ENCODE measurements at regions not wholly inside any gene's neighbourhood (a gene's known extent, or its start where the extent isn't known, plus 50 kb on each side); places are given as distances from the start of the nearest gene placed in this dataset.

GRCh38 chr4:158420782-158421181 lies 100.9 kb upstream of the RXFP1 start:
- no peaks in the 10 kb centered on the region for H3K27me3 ChIP-seq (ENCODE audit: control insufficient read depth in 2 of 2, insufficient read depth in 2 of 2, low read length in 2 of 2)
- H3K27ac ChIP-seq (ENCODE audit: extremely low read depth, low read depth, low read length) = no peak overlapping the region
- no peaks in the 10 kb centered on the region for H3K9me1 ChIP-seq (ENCODE audit: control insufficient read depth, insufficient read depth, low read length)
- ATAC-seq = no peak
- H3K4me1 ChIP-seq (replicated peaks in 1 of 2; ENCODE audit: control insufficient read depth in 2 of 2, insufficient read depth in 2 of 2, low read length in 2 of 2) = no peaks in the 10 kb centered on the region
- 0% methylated on average over 2 of the region's 2 CpGs for WGBS (ENCODE audit: insufficient coverage, low coverage, missing lambda C conversion rate)
- POLR2A ChIA-PET = no interaction called here
- TF ChIP-seq HES1 (IDR thresholded peaks at IDR 0.05; ENCODE audit: low read depth) (no peak), SREBF2 (CRISPR knock-in tag; IDR thresholded peaks at IDR 0.05) (no peak), ZBTB17 (CRISPR knock-in tag; IDR thresholded peaks at IDR 0.05) (no peak), TRIM24 (IDR thresholded peaks at IDR 0.05) (no peak), SRSF9 (IDR thresholded peaks at IDR 0.05; ENCODE audit: borderline replicate concordance, low read depth, low read length) (no peak), ZNF174 (CRISPR knock-in tag; IDR thresholded peaks at IDR 0.05) (no peak), ATF1 (CRISPR knock-in tag; IDR thresholded peaks at IDR 0.05) (no peak), ATF1 (tag; IDR thresholded peaks at IDR 0.05) (no peak), ZNF740 (CRISPR knock-in tag; IDR thresholded peaks at IDR 0.05) (no peak), ZNF740 (tag; IDR thresholded peaks at IDR 0.05) (no peak), THAP7 (CRISPR knock-in tag; IDR thresholded peaks at IDR 0.05) (no peak), MYC (IDR thresholded peaks at IDR 0.05; ENCODE audit: low read depth, low read length) (no peak), MYC (CRISPR knock-in tag; IDR thresholded peaks at IDR 0.05; ENCODE audit: borderline replicate concordance, low read depth) (no peak), NR4A1 (CRISPR knock-in tag; IDR thresholded peaks at IDR 0.05) (no peak), NR4A1 (tag; IDR thresholded peaks at IDR 0.05) (no peak), IRF2 (CRISPR knock-in tag; IDR thresholded peaks at IDR 0.05) (no peak), RBFOX2 (IDR thresholded peaks at IDR 0.05; ENCODE audit: low read depth, low read length) (no peak)
- in situ Hi-C loops (cut with MboI) = no loop called here
- H3K9ac ChIP-seq (ENCODE audit: insufficient read depth in 1 of 2, low read depth in 2 of 2, low read length in 2 of 2) = no peak overlapping the region
- CTCF ChIA-PET (ENCODE audit: low intra/inter-chr PET ratio) = interaction anchor here (0.6 kb wide), 1 partner anchor 21 kb away, joined by 4 read pairs; no protein-coding TSS in a partner anchor
- no peak for FAIRE-seq
- no peak overlapping the region for H3K4me2 ChIP-seq (ENCODE audit: insufficient read depth, low read length)
- no peak overlapping the region for H2AFZ ChIP-seq (ENCODE audit: low read depth, low read length)
- H4K20me1 ChIP-seq (replicated peaks; ENCODE audit: control insufficient read depth, insufficient read depth, low read length) = no peaks in the 10 kb centered on the region
- H3K79me2 ChIP-seq (ENCODE audit: control insufficient read depth, insufficient read depth, low read length) = no peaks in the 10 kb centered on the region
- intact Hi-C loops (cut with micrococcal nuclease) = no loop called here
- H3K9me3 ChIP-seq (replicated peaks; ENCODE audit: control insufficient read depth, insufficient read depth, low read depth, low read length) = no peaks in the 10 kb centered on the region
- H3K36me3 ChIP-seq (ENCODE audit: control insufficient read depth, insufficient read depth, low read length) = no peaks in the 10 kb centered on the region
- DNase-seq (ENCODE audit: extremely low read depth in 1 of 4, low spot score in 3 of 4) = no peak
- no peak overlapping the region for H3K4me3 ChIP-seq
- BruUV-seq (replicated peaks) = no TSS peak
